SW480 (cell line): ENCODE measurements at regions not wholly inside any gene's neighbourhood (a gene's known extent, or its start where the extent isn't known, plus 50 kb on each side); places are given as distances from the start of the nearest gene placed in this dataset.
A peak's percentile ranks its signal among the peaks of the same experiment; 100 is the strongest.

Experiments
- DNase-seq: peaks from one replicate; pipeline ENCODE4 v3.0.0-alpha.2; 2016; ENCODE audit warnings: low spot score

DNA sequence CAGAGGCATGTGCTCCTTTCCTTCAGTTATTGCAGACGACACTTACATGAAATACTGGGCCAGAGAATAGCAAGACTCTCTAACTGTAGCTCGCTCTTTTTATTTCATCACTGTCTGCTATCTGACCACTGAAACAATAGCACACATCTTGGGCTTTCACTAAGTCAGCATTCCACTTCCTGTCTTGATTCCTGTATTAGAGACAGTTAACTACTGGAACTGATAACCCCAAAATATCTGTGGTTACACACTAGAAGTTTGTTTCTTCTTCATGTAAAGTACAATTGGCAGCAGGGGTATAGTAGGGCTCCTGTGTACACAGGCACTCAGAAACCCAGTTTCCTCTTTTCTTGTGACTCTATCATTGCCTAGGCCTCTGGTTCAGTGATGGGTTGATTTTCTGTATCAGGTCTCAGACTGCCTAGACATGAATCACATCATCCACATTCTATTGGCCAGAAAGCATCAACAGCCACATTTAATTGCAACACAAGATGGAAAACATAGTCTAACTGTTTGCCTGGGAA is 230.2 kb upstream of the CD96 start:
- no peak for DNase-seq

DNA sequence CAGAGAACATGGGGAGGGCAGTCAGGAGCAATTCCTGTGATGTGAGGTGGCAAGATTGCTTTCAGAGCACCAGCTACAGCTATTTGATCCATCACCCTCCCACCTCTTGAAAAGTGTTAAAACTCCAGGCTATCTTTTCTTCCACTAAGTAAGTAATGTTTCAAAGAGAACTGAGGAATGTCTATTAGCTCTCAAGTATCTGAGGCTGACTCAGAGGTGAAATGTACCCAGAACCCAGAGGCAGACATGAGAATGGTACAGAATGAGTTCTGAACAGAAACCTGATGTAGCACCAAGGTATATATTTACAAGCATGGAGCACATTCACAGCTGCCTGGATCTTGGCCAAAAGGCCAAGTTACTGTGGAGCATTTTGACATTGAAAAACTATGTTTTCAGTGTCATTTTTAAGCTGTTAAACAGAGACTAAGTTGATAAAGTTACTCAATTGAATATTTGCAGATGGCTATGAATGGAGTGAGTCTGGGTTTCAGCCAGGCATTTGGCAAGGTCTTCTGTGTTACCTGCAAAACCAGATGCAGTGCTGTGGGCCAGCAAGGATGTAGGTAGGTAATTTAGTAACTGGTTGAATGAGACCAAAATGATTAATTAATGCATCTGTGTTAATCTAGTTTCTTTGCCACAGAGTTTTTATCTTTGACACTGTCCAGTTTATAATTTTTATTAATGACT is 227.7 kb upstream of the CD96 start:
- no peak for DNase-seq

DNA sequence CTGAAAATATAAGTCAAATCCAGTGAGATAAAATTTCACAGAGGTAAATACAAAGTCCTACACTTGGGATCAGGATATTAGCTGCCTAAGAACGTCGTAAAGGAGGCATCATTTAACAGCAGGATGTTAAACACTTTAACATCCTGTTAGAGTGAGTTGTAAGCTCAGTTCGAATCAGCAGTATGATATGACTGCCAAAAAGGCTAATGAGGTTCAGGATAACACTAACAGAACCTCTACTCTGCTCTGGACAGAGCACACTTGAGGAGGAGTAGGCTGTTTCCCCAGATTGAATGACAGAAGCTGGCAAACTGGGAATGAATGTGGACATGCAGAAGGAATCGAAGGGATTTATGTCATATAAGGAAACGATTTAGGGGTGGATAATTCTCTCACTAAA is 227.1 kb upstream of the CD96 start:
- DNase-seq, result no peak

DNA sequence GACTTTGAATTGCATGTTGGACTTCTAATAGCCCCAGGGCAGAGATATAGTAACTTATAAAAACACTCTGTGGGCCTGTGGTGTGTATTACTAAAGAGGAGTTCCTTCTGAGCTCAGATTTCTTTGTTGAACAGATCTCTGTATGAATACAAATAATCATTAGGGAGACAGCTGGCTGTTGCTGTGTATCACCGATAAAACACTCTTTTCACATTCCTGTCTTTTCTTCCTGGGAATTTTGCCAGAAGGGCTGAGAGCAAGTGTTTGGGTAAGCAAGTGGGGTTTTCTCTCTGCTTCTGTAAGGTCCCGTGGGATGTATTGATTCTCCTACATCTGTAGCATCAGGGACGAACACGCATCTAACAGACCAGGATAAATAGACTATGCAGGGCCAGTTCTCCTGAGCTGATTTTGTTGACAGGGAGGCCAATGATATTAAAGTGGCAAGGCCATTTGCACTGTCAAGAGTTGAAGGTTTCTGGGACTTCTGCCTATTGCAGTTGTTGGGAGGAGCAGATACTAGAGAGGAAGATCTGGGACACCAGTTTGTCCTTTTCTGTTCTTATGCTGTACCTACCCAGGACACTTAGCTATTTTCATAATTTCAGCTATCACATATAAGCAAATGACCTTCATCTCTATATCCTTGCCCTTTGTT is 225.9 kb upstream of the CD96 start:
- DNase-seq, result no peak

DNA sequence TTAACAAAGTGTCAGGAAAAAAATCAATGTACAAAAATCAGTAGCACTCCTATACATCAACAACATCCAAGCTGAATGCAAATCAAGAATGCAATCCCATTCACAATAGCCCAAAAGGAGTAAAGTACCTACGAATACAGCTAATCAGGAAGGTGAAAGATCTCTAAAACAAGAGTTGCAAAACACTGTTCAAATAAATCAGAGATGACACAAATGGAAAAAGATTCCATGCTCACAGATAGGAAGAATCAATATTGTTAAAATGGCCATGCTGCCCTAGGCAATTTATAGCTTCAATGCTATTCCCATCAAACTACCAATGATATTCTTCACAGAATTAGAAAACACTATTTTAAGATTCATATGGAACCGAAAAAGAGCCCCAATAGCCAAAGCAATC is 223.7 kb upstream of the CD96 start:
- no peak for DNase-seq

DNA sequence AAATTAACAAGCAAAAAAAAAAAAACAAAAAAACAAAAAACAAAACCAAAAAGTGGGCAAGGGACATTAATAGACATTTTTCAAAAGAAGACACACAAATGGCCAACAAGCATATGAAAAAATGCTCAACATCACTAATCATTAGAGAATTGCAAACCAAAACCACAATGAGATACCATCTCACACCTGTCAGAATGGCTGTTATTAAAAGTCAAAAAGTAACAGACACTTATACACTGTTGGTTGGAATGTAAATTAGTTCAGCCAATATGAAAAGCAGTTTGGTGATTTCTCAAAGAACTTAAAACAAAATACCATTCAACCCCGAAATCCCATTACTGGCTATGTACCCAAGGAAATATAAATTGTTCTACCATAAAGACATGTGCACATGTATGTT is 222.4 kb upstream of the CD96 start:
- DNase-seq, result no peak

DNA sequence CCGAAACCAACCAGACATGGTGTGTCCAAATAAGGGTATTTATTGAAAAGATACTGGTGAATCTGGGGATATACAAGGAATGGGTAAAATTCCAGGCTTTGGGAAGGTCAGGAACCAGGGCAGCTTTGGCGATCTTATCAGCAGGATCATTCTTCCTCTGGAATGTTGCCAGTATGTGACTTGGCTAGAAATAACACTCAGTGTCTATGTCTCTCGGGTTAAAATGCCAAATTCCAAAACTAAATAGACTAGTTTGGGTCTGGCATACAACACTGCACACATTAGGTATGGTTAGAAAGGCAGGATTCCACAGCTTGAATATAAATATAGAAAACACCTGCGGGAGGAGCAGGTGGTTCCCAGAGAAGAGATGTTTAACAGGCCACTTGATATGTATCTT is 220.2 kb upstream of the CD96 start:
- no peak for DNase-seq

DNA sequence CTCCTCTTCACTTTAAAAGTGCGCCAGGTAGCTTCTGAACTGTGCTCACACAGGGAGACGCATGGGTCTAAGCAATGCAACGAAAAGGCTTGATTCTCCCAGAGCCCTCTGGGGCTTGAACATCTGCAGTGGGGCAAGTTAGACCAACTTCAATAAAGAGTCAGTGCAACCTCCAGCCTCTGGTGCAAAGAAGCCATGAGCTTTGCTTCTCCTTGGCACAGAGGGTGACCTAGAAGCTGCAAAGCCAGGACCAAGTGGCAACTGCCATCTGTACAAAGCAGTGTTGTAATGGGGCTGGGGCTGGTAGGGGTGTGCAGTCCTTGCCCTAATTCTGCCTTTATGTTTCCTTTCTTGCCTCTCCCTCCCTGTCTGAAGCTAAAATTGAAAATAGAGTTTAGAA is 219.0 kb upstream of the CD96 start:
- DNase-seq, result no peak

DNA sequence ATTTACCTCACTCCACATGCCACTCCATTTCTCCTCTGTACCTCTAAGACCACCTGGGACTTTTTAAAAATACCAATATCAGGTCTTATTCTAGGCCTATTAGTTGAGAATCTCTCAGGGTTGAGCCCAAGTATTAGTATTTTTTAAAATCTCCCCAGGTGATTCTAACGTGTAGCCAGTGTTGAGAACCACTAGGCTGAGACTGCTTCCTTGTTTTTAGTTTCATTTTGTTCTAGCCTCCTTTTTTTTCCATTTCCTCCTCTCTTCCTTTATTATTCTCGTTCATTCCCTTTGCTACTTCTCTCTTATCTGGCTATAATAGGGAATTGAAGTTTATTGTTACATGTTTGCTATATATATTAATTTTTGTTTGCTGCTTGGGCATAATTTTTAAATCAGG is 217.8 kb upstream of the CD96 start:
- DNase-seq, result no peak

DNA sequence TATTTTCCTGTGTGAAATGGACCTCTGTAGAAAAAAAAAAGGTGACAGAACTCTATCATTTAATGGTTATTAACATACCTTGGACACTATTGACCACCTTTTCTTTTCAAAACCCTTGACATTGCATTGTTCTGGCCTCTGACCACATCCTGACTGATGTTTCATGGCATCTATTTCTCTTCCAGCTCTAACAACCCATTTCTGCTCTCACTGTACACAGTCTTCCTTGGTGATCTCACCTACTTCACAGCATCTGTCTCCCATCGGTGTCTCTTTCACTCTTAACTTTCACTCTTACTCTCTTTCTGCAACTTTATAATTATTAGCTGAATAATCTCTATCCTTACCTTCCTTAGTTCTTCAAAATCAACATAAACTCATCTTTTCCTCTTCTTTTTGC is 217.4 kb upstream of the CD96 start:
- no peak for DNase-seq

DNA sequence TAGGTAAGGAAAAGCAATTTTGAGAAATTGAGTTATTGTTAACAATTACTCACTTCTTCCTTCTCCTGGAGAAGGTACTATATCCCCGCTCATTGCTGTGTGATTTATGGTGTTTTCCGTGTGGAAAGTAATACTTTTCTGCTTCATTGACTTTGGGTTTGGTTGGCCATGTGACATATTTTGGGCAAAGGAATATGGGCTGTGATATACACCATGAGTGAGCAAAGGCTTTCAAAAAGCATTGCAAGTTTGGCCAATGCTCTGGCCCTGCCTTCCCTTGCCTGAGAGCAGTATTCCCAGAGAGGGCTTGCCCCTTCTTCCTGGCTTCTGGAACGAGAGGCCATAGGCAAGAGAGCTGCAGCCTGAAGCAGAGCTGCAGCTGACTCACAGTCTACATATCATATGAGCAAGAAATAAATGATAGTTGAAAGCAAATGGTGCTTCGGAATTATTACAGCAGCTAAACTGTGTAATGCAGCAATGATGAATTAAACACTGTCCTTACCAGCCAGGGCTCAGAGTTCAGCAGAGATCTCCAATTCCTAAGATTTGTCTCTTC is 216.8 kb upstream of the CD96 start:
- no peak for DNase-seq

DNA sequence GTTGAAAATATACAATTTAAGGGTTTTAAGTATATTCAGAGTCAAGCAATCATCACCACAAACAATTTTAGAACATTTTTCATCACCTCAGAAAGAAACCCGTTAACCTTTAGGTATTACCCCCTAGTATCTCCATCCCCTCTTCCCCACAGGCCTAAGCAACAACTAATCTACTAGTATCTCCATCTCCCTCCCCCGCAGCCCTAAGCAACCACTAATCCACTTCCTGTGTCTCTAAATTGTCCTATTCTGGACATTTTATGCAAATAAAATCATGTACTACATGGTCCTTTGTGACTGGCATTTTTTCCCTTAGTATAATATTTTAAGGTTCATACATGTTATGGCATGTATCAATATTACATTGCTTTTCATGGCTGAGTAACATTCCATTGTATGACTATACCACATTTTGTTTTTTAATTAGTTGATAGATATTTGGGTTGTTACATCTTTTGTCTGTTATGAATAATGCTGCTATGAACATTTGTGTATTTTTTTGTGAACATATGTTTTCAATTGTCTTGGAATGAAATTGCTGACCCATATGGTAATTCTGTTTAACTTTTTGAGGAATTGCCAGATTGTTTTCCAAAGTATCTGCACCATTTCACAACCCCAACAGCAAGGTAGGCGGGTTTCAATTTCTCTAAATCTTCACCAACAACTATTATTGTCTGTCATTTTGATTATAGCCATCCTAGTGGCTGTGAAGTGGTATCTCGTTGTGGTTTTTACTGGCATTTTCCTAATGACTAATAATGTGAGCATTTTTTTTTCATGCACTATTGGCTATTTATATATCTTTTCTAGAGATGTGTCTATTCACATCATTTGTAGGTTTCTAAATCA is 215.6 kb upstream of the CD96 start:
- no peak for DNase-seq

DNA sequence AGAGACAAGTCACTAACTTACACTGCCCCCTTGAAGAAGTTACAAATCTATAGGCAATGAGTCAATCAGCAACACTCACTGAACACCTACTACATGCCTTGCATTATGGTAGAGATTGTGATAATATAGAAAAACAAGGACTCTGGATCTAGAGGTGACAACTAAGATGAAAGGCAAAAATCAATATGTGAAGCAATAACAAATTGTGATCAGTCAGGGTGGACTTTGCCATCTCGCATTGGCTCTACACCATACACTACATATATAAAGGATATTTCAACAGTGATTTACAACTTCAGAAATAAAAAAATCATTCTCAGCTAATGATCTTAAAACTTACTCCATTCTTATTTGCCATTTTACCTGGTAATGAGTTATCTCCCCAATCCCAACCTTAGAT is 210.7 kb upstream of the CD96 start:
- no peak for DNase-seq

DNA sequence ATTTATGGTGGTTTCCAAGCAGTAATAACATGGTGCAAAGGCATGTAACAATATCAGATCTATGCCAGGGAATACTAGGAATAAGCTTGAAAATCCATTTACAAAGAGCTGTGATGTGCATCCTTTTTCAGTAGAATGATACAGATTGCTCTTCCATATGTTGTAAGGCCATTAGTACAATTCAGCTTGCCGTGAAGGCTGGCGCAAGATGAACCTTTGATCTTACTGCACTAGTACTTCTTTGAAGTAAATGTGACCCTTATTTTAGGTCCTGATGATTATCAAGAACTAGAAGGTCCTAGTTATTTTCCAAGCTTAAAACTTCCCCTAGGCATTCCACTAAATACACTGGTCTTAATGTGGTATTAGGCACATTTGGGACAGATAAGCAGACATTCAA is 210.1 kb upstream of the CD96 start:
- no peak for DNase-seq

DNA sequence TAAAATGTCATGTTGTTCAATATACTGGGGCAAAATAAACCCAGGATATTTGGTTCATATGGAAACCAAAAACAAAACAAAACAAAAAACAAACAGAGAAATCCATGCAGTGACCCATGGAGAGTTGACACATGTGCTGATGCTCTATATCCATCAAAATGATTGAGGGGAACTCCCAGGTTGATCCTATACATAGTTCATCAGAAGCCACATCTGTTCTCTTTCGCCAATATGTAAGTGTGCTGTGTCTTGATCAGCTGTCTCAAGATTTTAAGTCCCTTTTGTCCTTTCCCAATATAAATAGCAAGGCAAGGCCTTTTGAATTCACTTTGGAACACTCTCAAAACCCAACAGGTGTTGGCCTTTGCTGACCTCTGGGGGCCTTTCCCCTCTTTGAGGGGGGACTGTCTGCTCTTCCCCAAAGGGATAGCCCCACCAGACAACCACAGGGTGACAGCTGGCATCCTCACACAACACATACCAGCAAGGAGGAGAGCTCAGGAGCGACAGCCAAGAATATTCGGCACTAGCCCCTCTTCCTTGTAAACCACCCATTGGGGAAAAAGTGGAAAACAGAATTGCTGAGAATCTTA is 209.4 kb upstream of the CD96 start:
- DNase-seq, result no peak

DNA sequence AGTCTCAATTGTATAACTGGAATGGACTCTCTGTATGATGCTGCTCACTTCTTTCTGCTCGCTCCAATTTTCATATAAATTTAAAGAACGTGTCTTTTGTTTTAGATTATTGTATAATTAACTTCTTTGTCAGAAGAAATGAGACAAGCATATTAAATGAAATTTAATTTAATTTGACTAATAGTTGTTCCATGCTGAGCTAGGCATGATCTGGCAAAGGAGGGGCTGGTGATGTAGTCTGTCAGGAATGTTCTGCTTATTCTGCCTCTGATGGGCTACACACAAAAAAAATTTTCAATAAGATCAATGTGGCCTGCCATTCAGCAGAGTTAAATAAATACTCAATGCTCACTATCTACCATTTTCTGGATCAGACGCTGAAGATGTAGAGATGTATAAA is 208.4 kb upstream of the CD96 start:
- DNase-seq, result no peak

DNA sequence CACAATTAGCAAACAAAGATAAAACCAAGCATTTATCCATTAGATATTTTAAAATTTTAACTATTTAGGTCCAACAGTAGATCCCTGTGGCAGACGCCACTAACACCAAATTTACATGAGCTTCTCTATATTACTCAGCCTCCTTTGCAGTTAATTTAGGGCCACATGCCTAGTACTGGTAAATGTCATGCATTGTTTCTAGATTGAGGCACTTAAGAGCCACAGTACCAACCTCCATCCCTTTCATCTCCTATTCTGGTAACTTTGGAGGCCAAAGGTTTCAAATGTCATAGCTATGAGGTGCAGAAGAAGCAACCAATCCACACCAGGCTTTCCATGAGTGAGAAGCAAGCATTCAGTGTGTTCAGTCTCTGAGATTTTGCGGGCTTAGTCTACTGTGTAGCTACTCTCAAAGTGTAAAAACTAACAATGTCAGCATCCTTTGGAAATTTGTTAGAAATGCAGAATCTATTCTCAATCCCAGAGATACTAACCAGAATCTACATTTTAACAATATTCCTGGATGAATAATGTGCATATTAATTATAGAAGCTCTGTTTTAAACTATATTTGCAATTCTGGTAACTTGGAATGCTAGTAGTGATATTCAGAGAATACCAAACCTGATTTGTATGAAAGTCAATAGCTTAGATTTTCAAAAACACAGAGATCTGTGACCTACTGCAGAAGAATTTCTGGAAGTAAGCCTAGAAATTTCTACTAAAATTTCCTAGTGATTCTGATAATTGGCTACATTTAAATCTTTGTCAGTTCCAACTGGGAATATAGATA is 206.3 kb upstream of the CD96 start:
- peak; percentile 15 for DNase-seq

DNA sequence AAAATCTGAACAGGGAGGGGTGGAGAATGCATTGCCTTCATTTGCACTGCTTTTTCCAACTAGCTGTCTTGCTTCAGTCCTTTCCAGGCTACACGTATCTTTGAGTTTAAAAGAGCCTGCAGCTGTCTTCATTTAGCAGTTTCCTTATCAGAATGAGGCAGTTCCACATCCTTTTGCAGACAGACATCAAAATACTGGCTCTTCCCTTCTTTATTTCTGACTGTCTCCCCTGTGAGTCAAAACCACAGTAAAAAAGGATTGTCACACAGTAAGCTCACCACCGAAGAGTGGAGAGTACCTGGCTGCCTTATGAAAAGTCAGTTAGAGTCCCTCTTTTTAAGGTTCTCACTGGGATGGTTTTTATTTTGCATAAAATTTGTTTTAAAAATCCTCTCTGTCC is 205.5 kb upstream of the CD96 start:
- no peak for DNase-seq

DNA sequence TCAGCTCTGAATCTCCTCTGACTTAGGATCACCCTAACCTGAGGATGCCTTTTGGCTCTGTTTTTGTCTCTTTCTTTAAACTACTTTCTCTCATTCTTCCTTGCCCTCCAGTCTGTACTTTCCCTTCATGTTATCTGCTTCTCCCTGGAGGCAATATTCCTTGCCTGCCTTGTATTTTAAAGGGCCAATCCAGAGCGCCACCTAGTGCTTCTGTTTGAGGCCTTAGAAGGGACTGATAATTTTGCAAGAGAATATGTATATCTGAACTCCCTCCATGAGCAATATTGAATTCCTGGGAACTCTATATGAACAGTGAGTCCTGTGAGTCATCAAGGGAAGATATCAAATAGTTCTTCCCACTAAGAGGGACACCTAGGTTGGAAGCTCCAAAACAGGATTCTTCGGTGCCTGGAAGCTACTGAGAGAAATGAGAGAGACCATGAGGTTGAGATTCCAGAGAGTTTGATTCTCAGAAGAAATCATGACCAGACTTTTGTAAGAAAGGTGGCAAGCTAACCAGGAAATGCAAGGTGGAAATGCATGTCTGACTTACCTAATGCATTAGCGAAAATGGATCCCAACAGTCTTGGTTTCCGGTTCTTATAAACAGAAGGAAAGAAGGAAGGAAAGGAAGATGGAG is 203.8 kb upstream of the CD96 start:
- peak; percentile 62 for DNase-seq

DNA sequence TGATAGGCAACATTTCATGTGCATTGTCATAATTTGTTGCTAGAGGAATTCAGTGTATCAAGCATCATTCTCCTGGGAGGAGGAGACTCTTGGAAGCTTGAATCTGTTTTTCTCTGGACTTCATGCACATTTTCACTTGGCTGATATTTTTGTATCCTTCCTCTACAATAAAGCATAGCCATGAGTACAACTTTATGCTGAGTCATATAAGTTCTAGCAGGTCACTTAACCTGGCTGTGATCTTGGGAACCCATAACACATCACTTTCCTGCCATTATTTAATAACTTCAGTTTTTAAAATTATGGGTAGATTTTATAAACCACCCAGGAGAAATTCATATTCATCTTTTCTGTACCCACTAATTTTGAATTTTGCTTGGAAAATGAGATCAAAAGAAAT is 203.0 kb upstream of the CD96 start:
- DNase-seq, result no peak

DNA sequence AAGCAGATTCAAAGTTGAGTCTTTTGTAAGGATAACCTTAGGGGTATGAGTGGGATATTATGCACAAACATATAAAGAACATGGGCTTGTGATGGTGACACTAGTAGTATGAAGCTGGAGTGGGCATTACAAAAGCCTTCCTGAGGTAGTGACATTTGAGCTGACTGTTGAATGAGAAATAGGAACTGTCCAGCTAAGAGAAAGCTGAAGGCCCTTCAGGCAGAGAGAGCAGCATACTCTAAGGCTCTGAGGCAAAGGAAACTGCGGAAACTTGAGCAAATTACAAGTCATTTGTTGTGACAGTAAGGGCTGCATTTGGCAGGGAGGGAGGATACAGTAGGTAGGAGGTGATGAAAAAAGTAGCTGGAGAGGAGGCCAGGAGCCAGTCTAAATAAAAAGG is 190.7 kb upstream of the CD96 start:
- DNase-seq, result no peak
